Ascending aorta (tissue), 2 donors: ENCODE measurements at regions not wholly inside any gene's neighbourhood (a gene's known extent, or its start where the extent isn't known, plus 50 kb on each side); places are given as distances from the start of the nearest gene placed in this dataset.
A peak's percentile ranks its signal among the peaks of the same experiment; 100 is the strongest.

Source experiments
- DNase-seq, 2 donors: peaks; one replicate each; pipeline ENCODE4 v3.0.0-alpha.2; 2019; ENCODE audit warnings: low spot score in 2 of 2
- H3K27ac ChIP-seq, 2 donors: fragments of 200-600 bp; sonication (generic); one replicate each; pipeline ENCODE4 v1.5.1; 2016 to 2017; ENCODE audit warnings: mild to moderate bottlenecking in 1 of 2
- H3K27me3 ChIP-seq: fragments of 200-600 bp; sonication (generic); one replicate; pipeline ENCODE4 v1.5.1; 2017
- H3K36me3 ChIP-seq, 2 donors: fragments of 200-600 bp; sonication (generic); one replicate each; pipeline ENCODE4 v1.5.1; 2016
- H3K4me1 ChIP-seq, 2 donors: fragments of 200-600 bp; sonication (generic); one replicate each; pipeline ENCODE4 v1.5.1; 2016 to 2017; ENCODE audit warnings: mild to moderate bottlenecking in 1 of 2
- H3K4me3 ChIP-seq, 2 donors: fragments of 200-600 bp; sonication (generic); one replicate each; pipeline ENCODE4 v1.5.1; 2016 to 2017; ENCODE audit warnings: mild to moderate bottlenecking in 1 of 2
- H3K9me3 ChIP-seq, 2 donors: fragments of 200-600 bp; sonication (generic); one replicate each; pipeline ENCODE4 v1.5.1; 2016
- CTCF ChIP-seq, 3 experiments: fragments of 200-600 bp in 2 of 3; fragments of 450-650 bp in 1 of 3; sonication (generic) in 2 of 3; IDR thresholded peaks; one replicate each; pipeline ENCODE4 v1.5.1; 2016 to 2019; ENCODE audit warnings: antibody characterized with exemption in 3 of 3, mild to moderate bottlenecking in 1 of 3, moderate library complexity in 1 of 3
- intact Hi-C: fragments of 100-400 bp; cut with DNase I; formaldehyde crosslinking; loops from one replicate; pipeline ENCODE4 v1.15.1; 2023

GRCh38 chr11:119975561-119976152 lies 162.3 kb downstream of the TRIM29 start:
- Histone ChIP-seq H3K36me3 (no peaks in the 10 kb centered on the region), H3K27ac (no peak overlapping the region), H3K4me3 (no peak overlapping the region), H3K9me3 (no peaks in the 10 kb centered on the region), H3K27me3 (no peaks in the 10 kb centered on the region), H3K4me1 (no peaks in the 10 kb centered on the region)
- no peak for TF ChIP-seq CTCF (IDR thresholded peaks at IDR 0.05)
- intact Hi-C loops: no loop called here
- no peak for DNase-seq

- H3K36me3 ChIP-seq: no peaks in the 10 kb centered on the region
- no peak overlapping the region for H3K4me3 ChIP-seq
- intact Hi-C loops: no loop called here
- H3K4me1 ChIP-seq: no peaks in the 10 kb centered on the region
- DNase-seq: no peak
- H3K9me3 ChIP-seq: no peaks in the 10 kb centered on the region
- no peak for TF ChIP-seq CTCF (IDR thresholded peaks at IDR 0.05)
- H3K27ac ChIP-seq: no peak overlapping the region
- no peaks in the 10 kb centered on the region for H3K27me3 ChIP-seq
These were observed 163.4 kb downstream of the TRIM29 start for GRCh38 chr11:119974467-119974866.

DNA sequence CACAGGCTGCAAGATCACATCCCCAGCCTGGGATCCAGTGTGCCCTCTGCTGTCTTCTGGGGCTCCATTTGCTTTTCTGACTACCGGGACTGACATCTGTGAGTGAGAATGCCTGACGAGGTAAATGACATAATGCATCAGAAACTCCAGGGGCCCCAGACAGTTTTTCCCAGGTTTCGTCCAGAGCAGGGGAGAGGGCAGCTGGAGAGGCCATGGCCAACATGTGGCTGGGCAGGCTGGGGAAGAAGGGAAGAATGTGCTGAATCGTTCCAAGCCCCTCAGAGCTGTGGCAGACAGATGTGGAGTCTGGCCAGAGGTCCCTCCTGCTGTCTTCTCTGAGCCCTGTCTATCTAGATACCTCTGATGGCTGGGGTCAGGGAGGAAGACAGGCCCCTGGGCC lies 163.9 kb downstream of the TRIM29 start:
- H3K27me3 ChIP-seq: no peaks in the 10 kb centered on the region

DNA sequence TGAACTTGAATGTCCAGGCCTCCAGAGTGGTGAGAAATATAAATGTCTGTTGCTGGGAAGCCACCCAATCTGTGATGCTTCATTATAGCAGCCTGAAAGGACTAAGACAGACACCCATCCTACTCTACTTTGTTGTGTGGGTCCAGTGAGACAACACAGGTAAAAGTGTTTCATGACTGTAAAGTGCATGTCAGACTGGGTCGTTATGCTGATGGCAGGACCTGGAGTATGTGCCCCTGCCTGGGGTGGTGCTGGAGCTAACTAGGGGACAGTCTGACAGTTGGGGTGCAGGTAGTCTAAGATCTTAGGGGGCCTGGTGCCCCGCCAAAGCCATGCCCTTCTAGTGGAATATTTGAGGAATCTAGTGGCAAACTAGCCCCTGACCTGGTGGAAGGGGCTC lies 165.6 kb downstream of the TRIM29 start:
- no peaks in the 10 kb centered on the region for H3K4me1 ChIP-seq
- intact Hi-C loops: no loop called here
- no peak overlapping the region for H3K4me3 ChIP-seq
- H3K36me3 ChIP-seq: no peaks in the 10 kb centered on the region
- no peaks in the 10 kb centered on the region for H3K27me3 ChIP-seq
- no peaks in the 10 kb centered on the region for H3K9me3 ChIP-seq
- TF ChIP-seq CTCF (IDR thresholded peaks at IDR 0.05): no peak
- DNase-seq: peak in 1 of 2 donors; percentile 40
- no peak overlapping the region for H3K27ac ChIP-seq

More for the DNA sequence above, 163.9 kb downstream of the TRIM29 start:
- intact Hi-C loops: no loop called here
- DNase-seq: no peak
- Histone ChIP-seq H3K36me3 (no peaks in the 10 kb centered on the region), H3K4me3 (no peak overlapping the region), H3K27ac (no peak overlapping the region), H3K9me3 (no peaks in the 10 kb centered on the region), H3K4me1 (no peaks in the 10 kb centered on the region)
- TF ChIP-seq CTCF (IDR thresholded peaks at IDR 0.05): no peak

DNA sequence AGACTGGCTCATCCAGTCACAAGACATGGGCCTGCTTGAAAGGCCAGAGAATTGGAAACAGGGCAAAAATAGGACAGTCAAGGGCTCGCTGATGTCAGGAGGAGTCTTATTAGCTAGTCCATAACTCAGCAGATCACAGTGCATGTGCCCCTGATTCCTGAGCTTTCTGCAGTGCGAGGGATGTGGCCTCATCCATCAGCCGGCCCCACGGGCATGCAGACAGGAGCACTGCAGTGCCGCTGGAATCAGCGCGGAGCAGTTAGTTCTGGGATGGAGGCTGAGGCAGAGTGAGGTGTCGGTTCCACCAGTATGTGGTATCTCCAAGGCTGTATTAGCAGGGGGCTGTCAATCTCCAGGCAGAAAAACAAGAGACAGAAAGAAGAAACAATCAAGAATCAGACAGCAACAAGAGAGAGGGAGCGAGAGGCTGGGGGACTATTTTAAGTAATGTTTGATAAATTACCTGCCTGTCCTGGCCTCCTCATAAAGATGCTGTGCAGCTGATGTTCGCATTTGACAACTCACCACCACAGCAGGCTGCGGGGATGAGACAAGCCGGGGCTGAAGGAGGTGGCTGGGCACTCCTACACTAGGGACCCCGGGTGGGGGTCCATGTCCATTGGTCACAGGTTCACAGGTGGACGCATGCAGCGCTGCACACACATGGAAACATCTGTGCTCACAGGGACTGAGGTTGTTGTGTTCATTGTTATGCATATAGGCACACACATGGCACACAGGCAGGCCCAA lies 167.2 kb downstream of the TRIM29 start:
- no peaks in the 10 kb centered on the region for H3K27me3 ChIP-seq
- H3K4me3 ChIP-seq: no peak overlapping the region
- peak in 1 of 2 donors; percentile 37 for DNase-seq
- H3K36me3 ChIP-seq: no peaks in the 10 kb centered on the region
- intact Hi-C loops: no loop called here
- TF ChIP-seq CTCF (IDR thresholded peaks at IDR 0.05): no peak
- no peaks in the 10 kb centered on the region for H3K4me1 ChIP-seq
- no peaks in the 10 kb centered on the region for H3K9me3 ChIP-seq
- H3K27ac ChIP-seq: no peak overlapping the region
